Osteocyte (in vitro differentiated cells): ENCODE measurements at regions not wholly inside any gene's neighbourhood (a gene's known extent, or its start where the extent isn't known, plus 50 kb on each side); places are given as distances from the start of the nearest gene placed in this dataset.
"Not testable (repeated sequence)": the region's sequence is repeated elsewhere in the genome, so short reads cannot be mapped to it uniquely, and the experiment has no call there.

Experiments
- DNase-seq: peaks from one replicate; pipeline ENCODE4 v3.0.0; 2021; ENCODE audit warnings: mixed read lengths; ENCODE audit not compliant: unreplicated experiment; ENCODE audit errors: extremely low spot score
- H3K27ac Mint-ChIP-seq: one replicate; pipeline ENCODE4 v1.8.0; 2021; ENCODE audit warnings: mild to moderate bottlenecking, mixed read lengths; ENCODE audit not compliant: unreplicated experiment
- H3K27me3 Mint-ChIP-seq: one replicate; pipeline ENCODE4 v1.8.0; 2021; ENCODE audit warnings: mixed read lengths; ENCODE audit not compliant: unreplicated experiment
- H3K36me3 Mint-ChIP-seq: one replicate; pipeline ENCODE4 v1.8.0; 2021; ENCODE audit warnings: mixed read lengths; ENCODE audit not compliant: unreplicated experiment
- H3K4me1 Mint-ChIP-seq: one replicate; pipeline ENCODE4 v1.8.0; 2021; ENCODE audit warnings: mixed read lengths; ENCODE audit not compliant: unreplicated experiment
- H3K4me3 Mint-ChIP-seq: one replicate; pipeline ENCODE4 v1.8.0; 2021; ENCODE audit warnings: mild to moderate bottlenecking, moderate library complexity, mixed read lengths; ENCODE audit not compliant: unreplicated experiment
- H3K9me3 Mint-ChIP-seq: one replicate; pipeline ENCODE4 v1.8.0; 2021; ENCODE audit warnings: mixed read lengths; ENCODE audit not compliant: unreplicated experiment
- CTCF ChIP-seq: fragments of 200-600 bp; sonication (generic); IDR thresholded peaks from 2 replicates; pipeline ENCODE4 v1.5.0; 2021; ENCODE audit warnings: antibody characterized with exemption, mild to moderate bottlenecking, moderate library complexity

- peaks cover 48% of the 10 kb centered on the region for H3K4me1 Mint-ChIP-seq
- no peak for TF ChIP-seq CTCF
- H3K4me3 Mint-ChIP-seq: no peak overlapping the region
Measured at GRCh38 chr10:31133251-31133791, 101.7 kb upstream of the ZNF438 start.

GRCh38 chr10:31133792-31134310 is 102.2 kb upstream of the ZNF438 start:
- H3K4me3 Mint-ChIP-seq: peak overlapping the region; percentile 47
- TF ChIP-seq CTCF: no peak
- H3K4me1 Mint-ChIP-seq: peaks cover 45% of the 10 kb centered on the region
- DNase-seq: peak; percentile 89
- H3K36me3 Mint-ChIP-seq: no peaks in the 10 kb centered on the region
- H3K27me3 Mint-ChIP-seq: no peaks in the 10 kb centered on the region
- H3K9me3 Mint-ChIP-seq: no peaks in the 10 kb centered on the region
- H3K27ac Mint-ChIP-seq: peak overlapping the region; percentile 92

More at GRCh38 chr10:31133251-31133791, 101.7 kb upstream of the ZNF438 start:
- peak overlapping the region; percentile 47 for H3K27ac Mint-ChIP-seq
- no peaks in the 10 kb centered on the region for H3K9me3 Mint-ChIP-seq
- no peaks in the 10 kb centered on the region for H3K36me3 Mint-ChIP-seq
- no peaks in the 10 kb centered on the region for H3K27me3 Mint-ChIP-seq
- no peak for DNase-seq

GRCh38 chr10:31134311-31134952 is 102.8 kb upstream of the ZNF438 start:
- no peak for DNase-seq
- Mint-ChIP-seq H3K4me1 (peaks cover 40% of the 10 kb centered on the region), H3K36me3 (no peaks in the 10 kb centered on the region), H3K27me3 (no peaks in the 10 kb centered on the region), H3K27ac (peak overlapping the region; percentile 92), H3K9me3 (no peaks in the 10 kb centered on the region), H3K4me3 (peak overlapping the region; percentile 47)
- no peak for TF ChIP-seq CTCF

- TF ChIP-seq CTCF: no peak
- DNase-seq: no peak
- Mint-ChIP-seq H3K27ac (peak overlapping the region; percentile 92), H3K4me1 (peaks cover 35% of the 10 kb centered on the region), H3K27me3 (no peaks in the 10 kb centered on the region), H3K9me3 (no peaks in the 10 kb centered on the region), H3K4me3 (no peak overlapping the region), H3K36me3 (no peaks in the 10 kb centered on the region)
Measured at GRCh38 chr10:31135171-31135570, 103.5 kb upstream of the ZNF438 start.

GRCh38 chr10:31135791-31136190 is 104.1 kb upstream of the ZNF438 start:
- not testable (repeated sequence) for DNase-seq, H3K27me3 Mint-ChIP-seq, H3K36me3 Mint-ChIP-seq, H3K27ac Mint-ChIP-seq, H3K9me3 Mint-ChIP-seq, H3K4me3 Mint-ChIP-seq
- peaks cover 34% of the 10 kb centered on the region for H3K4me1 Mint-ChIP-seq
